SU-DHL-6 (cell line): ENCODE measurements at regions not wholly inside any gene's neighbourhood (a gene's known extent, or its start where the extent isn't known, plus 50 kb on each side); places are given as distances from the start of the nearest gene placed in this dataset.
A peak's percentile ranks its signal among the peaks of the same experiment; 100 is the strongest.

Experiments
- H2AFZ ChIP-seq: fragments of 200-600 bp; sonication (generic); 2 replicates; pipeline ENCODE4 v1.6.1; 2014; ENCODE audit warnings: low read depth, mild to moderate bottlenecking, moderate library complexity, mixed read lengths, antibody characterized with exemption, low read length; ENCODE audit not compliant: severe bottlenecking
- H3F3A ChIP-seq: fragments of 200-600 bp; shearing (Covaris generic); 2 replicates; pipeline ENCODE4 v1.6.0; 2016; ENCODE audit warnings: antibody characterized with exemption, mild to moderate bottlenecking; ENCODE audit not compliant: insufficient read depth
- H3K27ac ChIP-seq: fragments of 200-600 bp; sonication (generic); 2 replicates; pipeline ENCODE4 v1.5.1; 2016; ENCODE audit warnings: low read depth, mild to moderate bottlenecking, low read length, moderate library complexity, mixed read lengths
- H3K27me3 ChIP-seq: fragments of 200-600 bp; sonication (generic), shearing (Covaris generic); 2 replicates; pipeline ENCODE4 v1.6.0; 2014; ENCODE audit warnings: mild to moderate bottlenecking, low read length
- H3K36me3 ChIP-seq: fragments of 200-600 bp; sonication (generic); 2 replicates; pipeline ENCODE4 v1.6.1; 2014; ENCODE audit warnings: mild to moderate bottlenecking, low read length, mixed read lengths
- H3K4me2 ChIP-seq: fragments of 300-600, 200-600 bp; shearing (Covaris generic), sonication (generic); 2 replicates; pipeline ENCODE4 v1.6.0; 2014; ENCODE audit warnings: low read length, low read depth, mild to moderate bottlenecking; ENCODE audit not compliant: poor library complexity, severe bottlenecking
- H3K4me3 ChIP-seq: fragments of 200-600 bp; sonication (generic); 2 replicates; pipeline ENCODE4 v1.5.1; 2014; ENCODE audit warnings: antibody characterized with exemption, low read length, mild to moderate bottlenecking, mixed read lengths; ENCODE audit not compliant: insufficient read depth, poor library complexity, severe bottlenecking
- H3K79me2 ChIP-seq: fragments of 200-600 bp; sonication (generic); 2 replicates; pipeline ENCODE4 v1.6.1; 2014; ENCODE audit warnings: mild to moderate bottlenecking, low read length, moderate library complexity; ENCODE audit not compliant: insufficient read depth
- H3K9ac ChIP-seq: fragments of 200-600 bp; sonication (generic); 2 replicates; pipeline ENCODE4 v1.7.0; 2014; ENCODE audit warnings: mild to moderate bottlenecking, low read length
- H3K9me2 ChIP-seq: fragments of 200-600 bp; sonication (generic); replicated peaks from 2 replicates; pipeline ENCODE4 v1.6.1; 2014; ENCODE audit warnings: low read length; ENCODE audit not compliant: insufficient read depth
- H3K9me3 ChIP-seq: fragments of 200-600 bp; sonication (generic); 2 replicates; pipeline ENCODE4 v1.6.1; 2014; ENCODE audit warnings: low read length, mixed read lengths; ENCODE audit not compliant: insufficient read depth
- H4K20me1 ChIP-seq: fragments of 200-600 bp; sonication (generic); 2 replicates; pipeline ENCODE4 v1.6.1; 2014; ENCODE audit warnings: low read depth, mild to moderate bottlenecking, antibody characterized with exemption, low read length, moderate library complexity, mixed read lengths
- EZH2phosphoT487 ChIP-seq: fragments of 200-600 bp; sonication (generic), shearing (Covaris generic); conservative IDR thresholded peaks from 2 replicates; pipeline ENCODE4 v1.6.1; 2018; ENCODE audit warnings: mild to moderate bottlenecking, antibody characterized with exemption, low read length, moderate library complexity, mixed read lengths
- TF ChIP-seq, protein P1 (sequence below): fragments of 200-600 bp; sonication (generic); IDR thresholded peaks from one replicate; pipeline ENCODE4 v1.5.1; 2017; ENCODE audit warnings: antibody characterized with exemption, mild to moderate bottlenecking, low read length, moderate library complexity; ENCODE audit not compliant: insufficient read depth, poor library complexity, severe bottlenecking

- Histone ChIP-seq H2AFZ (no peak overlapping the region), H3K27ac (no peak overlapping the region), H3K9me2 (no peaks in the 10 kb centered on the region), H3K4me2 (no peak overlapping the region), H3K79me2 (no peaks in the 10 kb centered on the region), H3K4me3 (no peak overlapping the region), H3K9me3 (no peaks in the 10 kb centered on the region), H4K20me1 (no peaks in the 10 kb centered on the region), H3F3A (no peaks in the 10 kb centered on the region), H3K36me3 (no peaks in the 10 kb centered on the region), H3K9ac (no peak overlapping the region), H3K27me3 (no peaks in the 10 kb centered on the region)
- no peak for TF ChIP-seq EZH2phosphoT487
- TF ChIP-seq, protein P1, sequence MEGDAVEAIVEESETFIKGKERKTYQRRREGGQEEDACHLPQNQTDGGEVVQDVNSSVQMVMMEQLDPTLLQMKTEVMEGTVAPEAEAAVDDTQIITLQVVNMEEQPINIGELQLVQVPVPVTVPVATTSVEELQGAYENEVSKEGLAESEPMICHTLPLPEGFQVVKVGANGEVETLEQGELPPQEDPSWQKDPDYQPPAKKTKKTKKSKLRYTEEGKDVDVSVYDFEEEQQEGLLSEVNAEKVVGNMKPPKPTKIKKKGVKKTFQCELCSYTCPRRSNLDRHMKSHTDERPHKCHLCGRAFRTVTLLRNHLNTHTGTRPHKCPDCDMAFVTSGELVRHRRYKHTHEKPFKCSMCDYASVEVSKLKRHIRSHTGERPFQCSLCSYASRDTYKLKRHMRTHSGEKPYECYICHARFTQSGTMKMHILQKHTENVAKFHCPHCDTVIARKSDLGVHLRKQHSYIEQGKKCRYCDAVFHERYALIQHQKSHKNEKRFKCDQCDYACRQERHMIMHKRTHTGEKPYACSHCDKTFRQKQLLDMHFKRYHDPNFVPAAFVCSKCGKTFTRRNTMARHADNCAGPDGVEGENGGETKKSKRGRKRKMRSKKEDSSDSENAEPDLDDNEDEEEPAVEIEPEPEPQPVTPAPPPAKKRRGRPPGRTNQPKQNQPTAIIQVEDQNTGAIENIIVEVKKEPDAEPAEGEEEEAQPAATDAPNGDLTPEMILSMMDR = no peak
Observed at GRCh38 chr13:73703606-73704005, 430.6 kb downstream of the KLF12 start.

- Histone ChIP-seq H3K4me2 (peak overlapping the region; percentile 40), H3F3A (no peaks in the 10 kb centered on the region), H3K4me3 (peak overlapping the region; percentile 1), H4K20me1 (no peaks in the 10 kb centered on the region), H3K79me2 (no peaks in the 10 kb centered on the region), H3K27me3 (no peaks in the 10 kb centered on the region), H3K27ac (no peak overlapping the region), H3K9me3 (no peaks in the 10 kb centered on the region), H3K9ac (no peak overlapping the region), H2AFZ (peak overlapping the region; percentile 16), H3K36me3 (no peaks in the 10 kb centered on the region), H3K9me2 (no peaks in the 10 kb centered on the region)
- TF ChIP-seq EZH2phosphoT487 = no peak
- TF ChIP-seq, protein P1 = no peak
Observed at GRCh38 chr13:73702419-73703071, 431.7 kb downstream of the KLF12 start.

- H3K4me3 ChIP-seq = no peak overlapping the region
- H3K27me3 ChIP-seq = no peaks in the 10 kb centered on the region
- H3K9me2 ChIP-seq = no peaks in the 10 kb centered on the region
- H3K36me3 ChIP-seq = no peaks in the 10 kb centered on the region
- no peak overlapping the region for H2AFZ ChIP-seq
- H3K79me2 ChIP-seq = no peaks in the 10 kb centered on the region
- H3K27ac ChIP-seq = no peak overlapping the region
- no peak overlapping the region for H3K4me2 ChIP-seq
- no peaks in the 10 kb centered on the region for H3F3A ChIP-seq
- no peak for TF ChIP-seq EZH2phosphoT487
- TF ChIP-seq, protein P1 = no peak
- no peaks in the 10 kb centered on the region for H3K9me3 ChIP-seq
- no peak overlapping the region for H3K9ac ChIP-seq
- H4K20me1 ChIP-seq = no peaks in the 10 kb centered on the region
Observed at GRCh38 chr13:73701160-73701559, 433.0 kb downstream of the KLF12 start.
